ENCODE measurements at regions not wholly inside any gene's neighbourhood (a gene's known extent, or its start where the extent isn't known, plus 50 kb on each side); places are given as distances from the start of the nearest gene placed in this dataset.
A peak's percentile ranks its signal among the peaks of the same experiment; 100 is the strongest.

DNA sequence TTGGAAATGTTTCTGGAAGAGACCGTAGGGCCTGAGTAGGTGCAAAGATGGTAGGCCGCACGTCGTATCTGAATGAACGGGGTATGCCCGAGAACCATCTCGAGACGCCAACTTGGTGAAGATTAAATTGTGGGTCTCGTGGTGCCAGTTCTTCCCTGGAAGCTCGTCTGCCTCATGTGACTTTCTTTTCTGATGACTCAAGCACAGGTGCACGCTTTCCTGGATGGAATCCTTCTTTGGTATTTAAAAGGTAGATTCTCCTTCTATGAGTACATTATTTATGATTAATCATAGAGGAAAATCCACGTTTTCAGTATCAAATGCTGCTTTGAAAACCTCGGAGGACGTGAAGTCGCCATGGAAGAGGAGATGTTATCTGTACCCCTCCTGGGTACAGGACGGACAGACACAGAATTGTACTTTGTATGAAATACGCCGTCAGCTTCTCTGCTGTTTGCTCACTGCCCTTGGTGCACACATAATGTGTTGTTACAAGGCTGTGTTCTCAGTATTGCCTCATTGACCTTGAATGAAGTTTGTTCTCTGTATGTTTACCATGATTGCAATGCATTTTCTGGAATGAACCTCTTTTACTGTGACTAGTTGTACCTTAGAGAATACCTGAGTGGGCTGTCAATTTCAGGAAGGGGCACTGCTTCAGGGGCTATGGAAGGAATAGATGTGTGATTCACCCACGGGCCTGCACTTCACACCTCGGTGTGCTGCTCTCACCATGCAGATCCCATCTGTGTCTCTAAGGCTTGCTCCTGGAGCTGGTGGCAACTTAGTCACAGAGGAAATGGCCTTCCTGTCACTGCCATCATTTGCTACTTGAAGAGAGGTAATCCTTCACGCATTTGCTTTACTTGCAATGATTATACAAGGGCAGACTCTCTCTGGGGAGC is 137.3 kb upstream of the RTL1 start (continued):
- TF ChIP-seq SIX1 (CRISPR knock-in tag; IDR thresholded peaks at IDR 0.05; ENCODE audit: borderline replicate concordance) (peak; percentile 21; the same call in 1 of the 2 replicates), ZNF264 (CRISPR knock-in tag; IDR thresholded peaks at IDR 0.05) (no peak), BCLAF1 (IDR thresholded peaks at IDR 0.05) (no peak), RCOR2 (CRISPR knock-in tag; IDR thresholded peaks at IDR 0.05) (0 out of 2 replicates have a peak, but pooled peaks have one; percentile 66), ZNF280D (CRISPR knock-in tag; IDR thresholded peaks at IDR 0.05) (no peak), NCOA2 (CRISPR knock-in tag; IDR thresholded peaks at IDR 0.05) (peak; percentile 77), SP4 (CRISPR knock-in tag; IDR thresholded peaks at IDR 0.05) (no peak), XBP1 (CRISPR knock-in tag; IDR thresholded peaks at IDR 0.05) (no peak), SIN3A (IDR thresholded peaks at IDR 0.05; ENCODE audit: borderline replicate concordance, low read depth, low read length) (no peak), ZNF337 (CRISPR knock-in tag; IDR thresholded peaks at IDR 0.05; ENCODE audit: borderline replicate concordance, low read depth) (no peak), ZNF839 (CRISPR knock-in tag; IDR thresholded peaks at IDR 0.05; ENCODE audit: borderline replicate concordance) (no peak), TBL1XR1 (IDR thresholded peaks at IDR 0.05; ENCODE audit: borderline replicate concordance, low read length, partially characterized antibody) (peak; percentile 67)
- TF ChIP-seq, protein P1, sequence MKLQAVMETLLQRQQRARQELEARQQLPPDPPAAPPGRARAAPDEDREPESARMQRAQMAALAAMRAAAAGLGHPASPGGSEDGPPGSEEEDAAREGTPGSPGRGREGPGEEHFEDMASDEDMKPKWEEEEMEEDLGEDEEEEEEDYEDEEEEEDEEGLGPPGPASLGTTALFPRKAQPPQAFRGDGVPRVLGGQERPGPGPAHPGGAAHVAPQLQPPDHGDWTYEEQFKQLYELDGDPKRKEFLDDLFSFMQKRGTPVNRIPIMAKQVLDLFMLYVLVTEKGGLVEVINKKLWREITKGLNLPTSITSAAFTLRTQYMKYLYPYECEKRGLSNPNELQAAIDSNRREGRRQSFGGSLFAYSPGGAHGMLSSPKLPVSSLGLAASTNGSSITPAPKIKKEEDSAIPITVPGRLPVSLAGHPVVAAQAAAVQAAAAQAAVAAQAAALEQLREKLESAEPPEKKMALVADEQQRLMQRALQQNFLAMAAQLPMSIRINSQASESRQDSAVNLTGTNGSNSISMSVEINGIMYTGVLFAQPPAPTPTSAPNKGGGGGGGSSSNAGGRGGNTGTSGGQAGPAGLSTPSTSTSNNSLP (IDR thresholded peaks at IDR 0.05; ENCODE audit: low read depth, low read length) = peak; percentile 40; the same call in 1 of the 2 replicates
- TF ChIP-seq, protein P2, sequence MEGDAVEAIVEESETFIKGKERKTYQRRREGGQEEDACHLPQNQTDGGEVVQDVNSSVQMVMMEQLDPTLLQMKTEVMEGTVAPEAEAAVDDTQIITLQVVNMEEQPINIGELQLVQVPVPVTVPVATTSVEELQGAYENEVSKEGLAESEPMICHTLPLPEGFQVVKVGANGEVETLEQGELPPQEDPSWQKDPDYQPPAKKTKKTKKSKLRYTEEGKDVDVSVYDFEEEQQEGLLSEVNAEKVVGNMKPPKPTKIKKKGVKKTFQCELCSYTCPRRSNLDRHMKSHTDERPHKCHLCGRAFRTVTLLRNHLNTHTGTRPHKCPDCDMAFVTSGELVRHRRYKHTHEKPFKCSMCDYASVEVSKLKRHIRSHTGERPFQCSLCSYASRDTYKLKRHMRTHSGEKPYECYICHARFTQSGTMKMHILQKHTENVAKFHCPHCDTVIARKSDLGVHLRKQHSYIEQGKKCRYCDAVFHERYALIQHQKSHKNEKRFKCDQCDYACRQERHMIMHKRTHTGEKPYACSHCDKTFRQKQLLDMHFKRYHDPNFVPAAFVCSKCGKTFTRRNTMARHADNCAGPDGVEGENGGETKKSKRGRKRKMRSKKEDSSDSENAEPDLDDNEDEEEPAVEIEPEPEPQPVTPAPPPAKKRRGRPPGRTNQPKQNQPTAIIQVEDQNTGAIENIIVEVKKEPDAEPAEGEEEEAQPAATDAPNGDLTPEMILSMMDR (CRISPR knock-in tag; IDR thresholded peaks at IDR 0.05) = no peak
- TF ChIP-seq, protein P3, sequence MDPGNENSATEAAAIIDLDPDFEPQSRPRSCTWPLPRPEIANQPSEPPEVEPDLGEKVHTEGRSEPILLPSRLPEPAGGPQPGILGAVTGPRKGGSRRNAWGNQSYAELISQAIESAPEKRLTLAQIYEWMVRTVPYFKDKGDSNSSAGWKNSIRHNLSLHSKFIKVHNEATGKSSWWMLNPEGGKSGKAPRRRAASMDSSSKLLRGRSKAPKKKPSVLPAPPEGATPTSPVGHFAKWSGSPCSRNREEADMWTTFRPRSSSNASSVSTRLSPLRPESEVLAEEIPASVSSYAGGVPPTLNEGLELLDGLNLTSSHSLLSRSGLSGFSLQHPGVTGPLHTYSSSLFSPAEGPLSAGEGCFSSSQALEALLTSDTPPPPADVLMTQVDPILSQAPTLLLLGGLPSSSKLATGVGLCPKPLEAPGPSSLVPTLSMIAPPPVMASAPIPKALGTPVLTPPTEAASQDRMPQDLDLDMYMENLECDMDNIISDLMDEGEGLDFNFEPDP (CRISPR knock-in tag; conservative IDR thresholded peaks at IDR 0.05) = no peak
- TF ChIP-seq, protein P4, sequence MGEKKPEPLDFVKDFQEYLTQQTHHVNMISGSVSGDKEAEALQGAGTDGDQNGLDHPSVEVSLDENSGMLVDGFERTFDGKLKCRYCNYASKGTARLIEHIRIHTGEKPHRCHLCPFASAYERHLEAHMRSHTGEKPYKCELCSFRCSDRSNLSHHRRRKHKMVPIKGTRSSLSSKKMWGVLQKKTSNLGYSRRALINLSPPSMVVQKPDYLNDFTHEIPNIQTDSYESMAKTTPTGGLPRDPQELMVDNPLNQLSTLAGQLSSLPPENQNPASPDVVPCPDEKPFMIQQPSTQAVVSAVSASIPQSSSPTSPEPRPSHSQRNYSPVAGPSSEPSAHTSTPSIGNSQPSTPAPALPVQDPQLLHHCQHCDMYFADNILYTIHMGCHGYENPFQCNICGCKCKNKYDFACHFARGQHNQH (CRISPR knock-in tag; IDR thresholded peaks at IDR 0.05) = no peak
